CD14-positive monocyte (primary cell): ENCODE measurements at regions not wholly inside any gene's neighbourhood (a gene's known extent, or its start where the extent isn't known, plus 50 kb on each side); places are given as distances from the start of the nearest gene placed in this dataset.

ENCODE experiments used
- DNase-seq, 3 donors: peaks; one replicate each; pipeline ENCODE4 v3.0.0-alpha.2; 2011 to 2022
- H2AFZ ChIP-seq: 2 replicates; pipeline ENCODE4 v1.6.0; 2012; ENCODE audit warnings: mild to moderate bottlenecking, low read depth, low read length, inconsistent platforms; ENCODE audit not compliant: insufficient read depth, poor library complexity, severe bottlenecking
- H3K27ac ChIP-seq, 2 donors: 1 replicate in 1 of 2; 2 replicates in 1 of 2; pipeline ENCODE4 v1.5.1; 2012 to 2013; ENCODE audit warnings: low read length in 2 of 2, control low read depth in 1 of 2, inconsistent platforms in 1 of 2, low read depth in 1 of 2, mild to moderate bottlenecking in 1 of 2
- H3K27me3 ChIP-seq, 2 donors: one replicate each; pipeline versions ENCODE4 v1.6.0 to v1.6.1; 2011 to 2013; ENCODE audit warnings: low read length in 2 of 2; ENCODE audit not compliant: control insufficient read depth in 2 of 2, insufficient read depth in 2 of 2
- H3K36me3 ChIP-seq, 2 donors: replicated peaks in 1 of 2; 1 replicate in 1 of 2; 2 replicates in 1 of 2; pipeline versions ENCODE4 v1.5.1 to v1.6.1; 2012 to 2013; ENCODE audit warnings: low read length in 2 of 2, control low read depth in 1 of 2, inconsistent platforms in 1 of 2, mild to moderate bottlenecking in 1 of 2; ENCODE audit not compliant: insufficient read depth in 2 of 2, control insufficient read depth in 1 of 2
- H3K4me1 ChIP-seq, 2 donors: 1 replicate in 1 of 2; 2 replicates in 1 of 2; pipeline versions ENCODE4 v1.5.1 to v1.6.1; 2012 to 2013; ENCODE audit warnings: low read length in 2 of 2, control low read depth in 1 of 2, inconsistent platforms in 1 of 2, mild to moderate bottlenecking in 1 of 2, moderate library complexity in 1 of 2; ENCODE audit not compliant: insufficient read depth in 2 of 2, control insufficient read depth in 1 of 2
- H3K4me2 ChIP-seq: replicated peaks from 2 replicates; pipeline ENCODE3; 2012; ENCODE audit warnings: low read length, moderate library complexity, mild to moderate bottlenecking; ENCODE audit not compliant: poor library complexity, severe bottlenecking; ENCODE audit errors: extremely low read depth
- H3K4me3 ChIP-seq, 3 experiments: fragments of 200-600 bp in 1 of 3; sonication (generic) in 1 of 3; replicated peaks in 1 of 3; 1 replicate in 2 of 3; 2 replicates in 1 of 3; pipeline ENCODE4 v1.5.1; 2011 to 2013; ENCODE audit warnings: low read length in 3 of 3, mild to moderate bottlenecking in 3 of 3, control low read depth in 2 of 3, low read depth in 2 of 3, inconsistent platforms in 1 of 3, moderate library complexity in 1 of 3
- H3K79me2 ChIP-seq: 2 replicates; pipeline ENCODE4 v1.6.0; 2012; ENCODE audit warnings: mild to moderate bottlenecking, control low read depth, inconsistent platforms, low read length, moderate library complexity; ENCODE audit not compliant: insufficient read depth
- H3K9ac ChIP-seq: 2 replicates; pipeline ENCODE4 v1.6.0; 2017; ENCODE audit warnings: low read length, mild to moderate bottlenecking; ENCODE audit not compliant: insufficient read depth, poor library complexity, severe bottlenecking
- H3K9me3 ChIP-seq, 2 donors: replicated peaks in 1 of 2; 1 replicate in 1 of 2; 2 replicates in 1 of 2; pipeline versions ENCODE4 v1.5.1 to v1.6.1; 2012 to 2013; ENCODE audit warnings: low read length in 2 of 2, control low read depth in 1 of 2; ENCODE audit not compliant: control insufficient read depth in 1 of 2, insufficient read depth in 1 of 2
- H4K20me1 ChIP-seq: 2 replicates; pipeline ENCODE4 v1.6.0; 2012; ENCODE audit warnings: mild to moderate bottlenecking, low read length, control low read depth, moderate library complexity; ENCODE audit not compliant: insufficient read depth
- H3K27ac Mint-ChIP-seq, 7 donors: one replicate each; pipeline ENCODE4 v1.8.0; 2020; ENCODE audit warnings: mild to moderate bottlenecking in 7 of 7, mixed read lengths in 7 of 7, moderate library complexity in 6 of 7, inconsistent platforms in 2 of 7
- H3K27me3 Mint-ChIP-seq, 3 donors: one replicate each; pipeline ENCODE4 v1.8.0; 2021 to 2022; ENCODE audit warnings: low read depth in 3 of 3, mild to moderate bottlenecking in 3 of 3, mixed read lengths in 3 of 3, moderate library complexity in 3 of 3, inconsistent platforms in 1 of 3
- H3K36me3 Mint-ChIP-seq, 2 donors: one replicate each; pipeline ENCODE4 v1.8.0; 2020; ENCODE audit warnings: mixed read lengths in 2 of 2, inconsistent platforms in 1 of 2, mild to moderate bottlenecking in 1 of 2
- H3K4me1 Mint-ChIP-seq: one replicate; pipeline ENCODE4 v1.8.0; 2020; ENCODE audit warnings: mild to moderate bottlenecking, mixed read lengths
- H3K4me3 Mint-ChIP-seq, 2 donors: one replicate each; pipeline ENCODE4 v1.8.0; 2020; ENCODE audit warnings: mild to moderate bottlenecking in 2 of 2, mixed read lengths in 2 of 2, moderate library complexity in 1 of 2
- H3K9me3 Mint-ChIP-seq, 7 donors: one replicate each; pipeline ENCODE4 v1.8.0; 2020 to 2022; ENCODE audit warnings: mixed read lengths in 7 of 7, mild to moderate bottlenecking in 6 of 7, moderate library complexity in 6 of 7, inconsistent platforms in 2 of 7
- CTCF ChIP-seq: fragments of 200-600 bp; IDR thresholded peaks from one replicate; pipeline ENCODE4 v1.8.0; 2022; ENCODE audit warnings: antibody characterized with exemption, mild to moderate bottlenecking
- WGBS: methylation state at CpG from one replicate; pipeline ENCODE4 v1.1.5; 2013; ENCODE audit warnings: missing lambda C conversion rate; ENCODE audit not compliant: insufficient coverage; 5-methylcytosine and 5-hydroxymethylcytosine counted together
- intact Hi-C, 2 donors: fragments of 100-400 bp; cut with micrococcal nuclease; formaldehyde crosslinking; loops; one replicate each; pipeline versions ENCODE4 v1.15.0 to v1.15.1; 2023

- H3K27ac ChIP-seq = no peak overlapping the region
- no peaks in the 10 kb centered on the region for H3K36me3 ChIP-seq
- no peak for TF ChIP-seq CTCF
- DNase-seq = no peak
- no peak overlapping the region for H2AFZ ChIP-seq
- no peaks in the 10 kb centered on the region for H4K20me1 ChIP-seq
- intact Hi-C loops = no loop called here
- WGBS = 82% methylated on average over 1 of the region's 3 CpGs
- Mint-ChIP-seq H3K4me3 (no peak overlapping the region), H3K4me1 (no peaks in the 10 kb centered on the region), H3K27ac (no peak overlapping the region), H3K9me3 (peaks cover 0 to 6% (median 2%) of the 10 kb centered on the region in 7 donors), H3K27me3 (no peaks in the 10 kb centered on the region), H3K36me3 (no peaks in the 10 kb centered on the region)
- no peaks in the 10 kb centered on the region for H3K79me2 ChIP-seq
- H3K4me2 ChIP-seq = no peak overlapping the region
- H3K4me3 ChIP-seq = no peak overlapping the region
- no peaks in the 10 kb centered on the region for H3K27me3 ChIP-seq
- H3K9ac ChIP-seq = no peak overlapping the region
- no peaks in the 10 kb centered on the region for H3K4me1 ChIP-seq
- no peaks in the 10 kb centered on the region for H3K9me3 ChIP-seq
Observed at GRCh38 chr18:41594582-41594981, 360.5 kb upstream of the PIK3C3 start.

- H3K4me3 ChIP-seq = no peak overlapping the region
- peaks cover 0 to 3% (median 2%) of the 10 kb centered on the region in 7 donors for H3K9me3 Mint-ChIP-seq
- no peaks in the 10 kb centered on the region for H3K36me3 Mint-ChIP-seq
- H3K27me3 ChIP-seq = no peaks in the 10 kb centered on the region
- DNase-seq = no peak
- H3K9me3 ChIP-seq = no peaks in the 10 kb centered on the region
- H3K27me3 Mint-ChIP-seq = no peaks in the 10 kb centered on the region
- no peaks in the 10 kb centered on the region for H3K36me3 ChIP-seq
- H3K4me1 Mint-ChIP-seq = peaks cover under 1% of the 10 kb centered on the region
- no peaks in the 10 kb centered on the region for H3K79me2 ChIP-seq
- no peak overlapping the region for H3K4me2 ChIP-seq
- H3K4me3 Mint-ChIP-seq = no peak overlapping the region
- H4K20me1 ChIP-seq = no peaks in the 10 kb centered on the region
- H3K4me1 ChIP-seq = no peaks in the 10 kb centered on the region
- no peak overlapping the region for H2AFZ ChIP-seq
- no peak overlapping the region for H3K9ac ChIP-seq
- intact Hi-C loops = no loop called here
- no peak for TF ChIP-seq CTCF
- H3K27ac Mint-ChIP-seq = no peak overlapping the region
- H3K27ac ChIP-seq = no peak overlapping the region
Observed at GRCh38 chr18:41593171-41593675, 361.8 kb upstream of the PIK3C3 start.
